Hematopoietic multipotent progenitor cell treated with erythropoietin and hydrocortisone succinate and interleukin-3 and kit ligand, for 6 days (in vitro differentiated cells): ENCODE measurements at regions not wholly inside any gene's neighbourhood (a gene's known extent, or its start where the extent isn't known, plus 50 kb on each side); places are given as distances from the start of the nearest gene placed in this dataset.

ENCODE experiments used
- DNase-seq: peaks from one replicate; pipeline ENCODE4 v3.0.0-alpha.2; 2015

DNA sequence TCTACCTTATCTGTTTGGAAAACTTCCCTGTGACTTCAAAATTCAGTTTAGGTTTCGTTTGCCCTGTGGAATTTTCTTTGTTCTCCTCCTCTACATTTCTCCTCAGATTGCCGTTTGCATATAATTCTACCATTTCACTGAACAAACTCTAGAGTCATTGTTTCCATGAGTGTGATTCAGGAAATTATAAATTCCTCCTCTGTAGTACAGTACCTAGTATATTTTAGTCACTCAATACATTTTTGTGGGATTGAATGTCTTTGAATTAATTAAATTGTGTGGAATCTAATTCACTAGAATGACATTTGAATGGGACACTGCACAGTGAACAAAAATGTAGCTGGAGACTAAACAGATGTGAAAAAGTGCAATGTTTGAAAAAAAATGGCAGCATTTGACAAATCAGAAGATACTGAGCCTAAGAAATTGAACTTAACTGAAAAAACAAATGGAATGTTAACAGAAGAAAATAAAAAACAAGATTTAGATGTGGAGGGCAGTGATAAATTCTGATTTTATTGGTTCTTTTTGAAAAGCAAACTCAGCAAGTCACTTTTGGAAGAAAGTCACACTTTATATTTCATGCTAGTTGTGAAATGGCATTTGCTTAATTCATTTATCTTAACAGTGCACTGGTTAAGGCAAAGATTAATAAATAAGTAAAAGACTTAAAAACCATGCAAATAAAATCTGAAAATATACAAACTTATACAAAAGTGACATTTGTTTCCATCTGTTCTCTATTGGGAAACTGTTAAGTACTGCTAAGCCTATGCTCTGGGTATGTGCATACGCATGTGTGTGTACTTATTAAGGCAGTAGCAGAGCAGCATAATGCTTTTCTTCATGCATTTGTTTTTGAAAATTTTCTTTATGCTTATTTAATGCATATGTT lies 512.3 kb downstream of the FAT4 start:
- DNase-seq: no peak

DNA sequence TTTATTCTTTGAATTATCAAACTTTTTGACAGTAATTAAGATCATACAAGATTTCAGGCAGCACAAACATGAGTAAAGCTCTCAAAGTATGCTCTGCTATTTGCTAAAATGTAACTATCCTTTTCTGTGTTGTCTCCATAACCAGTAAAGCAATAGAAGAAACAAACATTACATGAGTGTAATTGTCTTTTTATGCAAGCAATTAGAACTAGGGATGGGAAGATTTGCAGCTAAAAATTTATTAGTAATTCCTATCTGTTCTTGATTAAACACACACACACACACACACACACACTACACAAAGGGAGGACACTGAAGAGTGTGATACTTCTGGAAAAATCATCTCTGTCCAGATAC lies 512.9 kb downstream of the FAT4 start:
- no peak for DNase-seq

DNA sequence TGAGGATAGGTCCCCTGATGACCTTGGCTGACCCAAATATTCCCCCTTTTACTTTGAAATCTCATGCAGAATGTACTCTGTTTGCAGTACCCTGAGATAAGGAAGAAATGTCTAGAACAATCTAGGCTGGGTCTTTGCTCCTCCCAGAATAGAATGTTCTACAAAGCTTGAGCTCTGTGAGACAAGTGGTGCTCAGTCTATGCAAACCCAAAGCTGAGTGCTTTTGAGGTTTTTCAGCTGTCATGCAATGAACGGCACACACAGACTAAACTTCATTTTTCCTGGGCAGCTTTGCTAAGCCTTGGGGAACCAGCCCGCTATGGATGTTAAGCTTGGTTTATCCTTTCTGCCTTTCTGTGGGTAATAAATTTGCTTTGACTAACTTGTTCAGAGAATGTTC lies 513.6 kb downstream of the FAT4 start:
- no peak for DNase-seq

DNA sequence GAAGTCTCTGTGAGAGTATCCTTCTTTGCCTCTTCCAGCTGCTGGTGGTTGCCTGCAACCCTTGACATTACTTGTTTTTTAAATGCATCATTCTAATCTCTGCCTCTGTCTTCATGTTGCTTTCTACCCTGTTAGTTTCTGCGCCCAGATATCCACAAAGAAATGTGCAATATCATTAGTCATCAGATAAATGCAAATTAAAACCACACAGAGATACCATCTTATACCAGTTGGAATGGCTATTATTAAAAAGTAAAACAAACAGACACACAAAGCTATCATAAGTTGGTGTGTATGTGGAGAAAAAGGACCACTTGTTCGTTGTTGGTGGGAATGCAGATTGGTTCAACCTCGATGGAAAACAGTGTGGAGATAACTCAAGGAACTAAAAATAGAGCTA lies 517.4 kb downstream of the FAT4 start:
- DNase-seq: no peak

DNA sequence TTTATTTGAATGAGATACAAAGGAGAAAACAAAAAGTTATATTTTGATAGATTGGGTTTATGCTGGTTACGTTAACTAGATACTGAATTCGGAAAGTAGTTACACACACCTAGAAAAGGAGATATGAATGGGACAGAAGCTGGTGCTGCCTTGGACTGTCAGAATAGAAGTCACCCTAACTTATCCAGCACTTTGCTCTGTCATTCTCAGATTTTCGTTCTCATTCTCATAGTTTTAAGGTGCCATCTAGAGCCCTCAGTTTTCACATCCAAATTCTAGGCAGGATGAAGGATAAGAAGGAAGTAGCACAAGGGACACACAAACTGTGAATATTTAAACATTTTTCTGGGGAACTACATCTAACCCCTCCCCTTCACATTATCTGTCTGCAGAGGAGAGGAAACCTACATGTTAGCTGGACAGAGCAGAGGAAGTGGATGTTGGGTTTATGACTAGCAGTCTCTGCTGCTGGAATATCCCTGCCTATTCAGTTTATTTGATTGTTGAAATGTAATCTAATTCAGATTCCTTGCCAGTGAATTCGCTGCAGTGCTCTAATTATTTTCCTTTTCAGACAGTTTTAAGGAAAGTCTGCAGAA lies 521.9 kb downstream of the FAT4 start:
- peak; percentile 11 for DNase-seq

DNA sequence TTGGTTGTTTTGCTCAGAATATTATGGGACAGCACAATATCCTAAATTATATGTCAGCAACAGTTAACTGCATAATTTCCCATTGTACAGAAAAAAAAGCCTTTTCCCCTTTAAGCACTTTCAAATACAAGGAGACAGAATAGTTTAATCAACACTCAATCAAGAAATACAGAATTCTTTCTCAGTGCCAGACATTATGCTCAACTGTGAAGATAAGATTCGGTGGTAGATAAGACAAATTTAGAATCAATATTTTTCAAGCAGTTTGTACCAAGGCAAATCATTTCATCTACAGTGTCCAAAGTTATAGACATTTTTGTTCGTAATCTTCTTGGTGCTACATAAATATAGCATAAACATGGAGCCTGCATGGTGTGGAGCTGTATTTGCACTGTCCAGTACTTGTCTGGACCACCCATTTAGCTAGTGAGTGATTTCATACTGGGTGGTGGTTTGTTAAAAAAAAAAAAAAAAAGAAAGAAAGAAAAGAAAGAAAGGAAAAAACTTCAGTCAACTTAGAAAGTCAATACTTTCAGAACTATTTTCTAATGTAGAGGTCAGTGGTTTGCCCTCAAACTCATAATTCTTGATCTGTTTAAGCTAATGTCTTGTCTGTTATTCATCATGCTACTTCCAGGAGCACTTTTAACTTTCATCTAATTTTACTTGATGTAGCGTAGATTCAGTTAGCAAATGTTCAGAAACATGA lies 522.9 kb downstream of the FAT4 start:
- DNase-seq: no peak

DNA sequence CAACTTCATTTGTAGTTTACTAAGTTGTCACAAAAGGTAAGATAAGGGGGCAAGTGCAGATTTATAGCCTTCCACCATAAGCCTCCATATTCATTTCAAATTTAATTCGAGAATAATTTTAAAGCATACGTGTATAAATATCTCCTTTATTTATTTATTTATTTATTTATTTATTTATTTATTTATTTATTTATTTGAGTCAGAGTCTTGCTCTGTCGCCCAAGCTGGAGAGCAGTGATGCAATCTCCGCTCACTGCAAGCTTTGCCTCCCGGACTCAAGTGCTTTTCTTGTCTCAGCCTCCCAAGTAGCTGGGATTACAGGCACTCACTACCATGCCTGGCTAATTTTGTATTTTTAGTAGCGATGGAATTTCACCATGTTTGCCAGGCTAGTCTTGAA lies 523.4 kb downstream of the FAT4 start:
- no peak for DNase-seq

DNA sequence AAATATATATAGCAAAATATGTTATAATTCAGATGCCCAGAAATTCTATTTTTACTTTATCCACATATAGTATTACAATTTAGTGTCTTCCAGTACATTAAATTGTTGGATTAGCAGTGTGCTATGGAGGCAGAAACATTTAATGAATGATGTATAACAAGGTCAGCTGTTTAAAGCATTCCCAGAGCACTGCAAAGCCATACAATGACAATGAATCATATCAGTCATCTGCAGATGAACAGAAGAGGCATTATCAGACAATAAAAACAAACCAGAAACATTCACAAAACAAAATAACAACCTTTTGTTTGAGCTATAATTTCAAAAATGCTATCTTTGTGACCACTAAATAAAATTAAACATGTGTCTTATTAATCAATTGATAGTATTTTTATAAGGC lies 524.2 kb downstream of the FAT4 start:
- DNase-seq: no peak

DNA sequence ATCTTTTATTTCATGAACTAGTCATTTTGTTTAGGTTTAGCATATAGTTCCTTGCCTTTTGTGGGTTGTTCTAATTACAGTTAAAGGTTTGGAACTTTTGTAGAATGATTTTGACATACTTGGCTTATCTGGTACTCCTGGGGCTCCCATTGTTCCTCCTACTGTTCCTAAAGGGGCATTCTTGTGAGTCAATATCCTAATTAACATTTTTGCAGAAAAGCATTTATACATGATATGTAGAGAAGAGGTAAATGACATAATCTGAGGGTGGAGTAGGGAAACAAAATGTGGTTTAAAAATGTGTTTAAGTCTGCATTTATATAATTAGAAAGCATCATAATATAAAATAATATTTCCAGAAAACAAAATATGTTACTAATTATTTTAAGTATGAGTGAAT lies 529.2 kb downstream of the FAT4 start:
- no peak for DNase-seq

DNA sequence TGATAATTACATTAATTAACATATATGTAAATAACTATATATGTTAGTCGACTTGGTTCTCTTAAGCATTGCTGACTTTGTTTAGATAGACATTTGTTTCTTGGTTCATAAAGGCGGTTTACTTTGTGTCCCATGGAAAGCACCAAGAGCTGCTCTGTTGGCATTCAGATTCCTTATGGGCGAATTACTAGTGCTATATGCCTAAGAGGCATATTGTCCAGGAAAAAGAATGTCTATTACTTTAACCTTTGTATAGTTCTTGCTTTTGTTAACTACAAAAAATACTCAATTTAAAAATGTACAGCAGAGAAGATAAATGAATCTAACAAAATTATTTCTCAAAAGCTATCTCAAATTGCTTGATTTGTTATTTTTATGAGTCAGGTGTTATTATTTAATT lies 532.8 kb downstream of the FAT4 start:
- no peak for DNase-seq

DNA sequence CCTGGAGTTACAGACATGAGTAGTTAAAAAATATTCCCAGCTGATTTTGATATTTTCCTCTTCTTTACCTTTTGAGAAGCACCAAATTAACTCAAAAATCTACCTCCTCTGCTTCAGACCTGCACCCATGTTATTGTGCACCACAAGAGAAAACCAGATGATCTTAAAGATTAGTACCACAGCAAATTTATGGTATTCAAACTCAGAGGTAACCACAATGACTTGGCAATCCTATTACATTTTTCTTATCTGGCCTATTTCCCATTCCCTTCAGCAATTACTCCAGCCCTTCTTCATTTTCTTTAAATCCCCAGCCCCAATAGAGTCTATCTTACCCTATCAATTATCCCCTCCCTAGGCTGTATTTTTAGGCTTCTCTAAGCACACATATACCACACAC lies 535.1 kb downstream of the FAT4 start:
- DNase-seq: peak; percentile 76

DNA sequence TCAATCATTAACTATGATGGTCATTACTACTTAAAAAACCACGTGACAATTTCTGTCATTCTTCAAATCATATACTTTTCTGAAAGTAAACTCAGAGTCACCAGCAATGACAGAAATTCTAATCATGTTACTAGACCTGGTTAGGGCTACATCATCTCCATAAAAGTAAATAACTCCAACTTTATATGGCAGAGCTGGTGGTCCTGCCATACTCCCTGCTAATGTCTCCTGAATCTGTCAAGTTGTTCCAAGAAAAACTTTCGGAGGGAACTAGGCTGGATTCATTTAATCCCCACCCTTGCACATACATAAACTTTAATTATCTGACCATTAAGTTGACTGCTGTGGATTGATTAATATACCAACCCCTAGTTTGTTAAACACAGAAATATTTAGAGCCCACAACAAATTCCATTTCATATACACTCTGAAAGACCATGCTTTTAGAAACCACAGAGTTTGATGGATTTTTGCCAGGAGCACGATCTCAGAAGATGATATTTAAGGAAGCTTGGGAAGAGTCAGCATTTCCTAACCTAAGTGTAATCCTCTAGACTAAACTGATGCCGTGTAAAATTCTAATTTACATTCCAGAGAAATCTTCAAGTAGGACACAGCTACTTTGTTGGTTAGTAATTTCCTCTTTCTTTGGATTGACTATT lies 577.0 kb downstream of the FAT4 start:
- DNase-seq: no peak

DNA sequence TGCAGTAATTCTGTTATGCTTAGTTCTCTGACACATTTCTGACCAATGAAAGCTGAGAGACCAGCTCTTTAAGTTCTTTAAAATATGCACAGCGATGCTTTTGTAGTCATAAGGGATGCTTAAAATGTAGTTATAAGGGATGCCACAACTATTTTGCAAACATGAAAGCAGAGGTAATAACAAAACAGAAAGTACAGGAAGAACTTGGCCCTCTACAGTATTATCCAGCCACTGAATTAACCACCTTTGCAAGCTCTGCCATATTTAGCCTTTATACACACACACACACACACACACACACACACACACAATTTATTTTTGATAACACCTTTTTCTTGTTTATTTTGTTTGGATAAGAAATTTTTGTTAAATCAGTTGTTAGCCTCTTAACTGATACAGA lies 590.0 kb downstream of the FAT4 start:
- no peak for DNase-seq

DNA sequence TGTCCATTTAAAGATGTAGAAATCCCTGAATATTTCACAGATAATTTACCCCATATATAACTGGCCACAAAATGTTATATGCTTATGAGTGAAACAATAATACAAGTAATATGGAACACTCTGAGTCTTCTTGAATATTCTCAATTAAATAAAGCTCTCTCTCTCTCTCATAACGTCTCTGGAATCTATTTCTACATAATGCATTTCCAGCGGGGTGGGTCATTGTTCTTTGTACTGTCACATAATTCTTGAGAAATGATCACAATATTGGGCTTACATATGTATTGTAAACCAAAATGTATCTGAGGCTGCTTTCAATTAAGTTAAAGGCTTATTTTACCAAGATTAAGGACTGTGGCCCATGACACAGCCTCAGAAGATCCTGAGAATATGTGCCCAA lies 596.3 kb downstream of the FAT4 start:
- no peak for DNase-seq

DNA sequence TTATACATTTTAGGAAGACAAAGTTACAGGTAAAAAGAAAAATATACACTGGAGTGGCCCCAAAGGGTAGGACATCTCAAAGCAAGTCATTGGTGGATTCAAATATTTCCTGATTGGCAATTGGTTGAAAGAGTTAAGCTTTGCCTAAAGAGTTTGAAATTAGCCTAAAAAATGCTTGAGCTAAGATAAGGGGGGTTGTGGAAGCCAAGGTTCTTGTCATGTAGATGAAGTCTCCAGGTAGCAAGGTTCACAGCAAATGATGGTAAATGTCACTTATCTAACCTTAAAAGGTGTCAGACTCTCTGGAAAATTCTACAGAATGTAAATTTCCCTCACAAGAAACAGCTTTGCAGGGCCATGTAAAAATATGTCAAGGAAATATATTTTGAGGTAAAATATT lies 596.7 kb downstream of the FAT4 start:
- DNase-seq: no peak

DNA sequence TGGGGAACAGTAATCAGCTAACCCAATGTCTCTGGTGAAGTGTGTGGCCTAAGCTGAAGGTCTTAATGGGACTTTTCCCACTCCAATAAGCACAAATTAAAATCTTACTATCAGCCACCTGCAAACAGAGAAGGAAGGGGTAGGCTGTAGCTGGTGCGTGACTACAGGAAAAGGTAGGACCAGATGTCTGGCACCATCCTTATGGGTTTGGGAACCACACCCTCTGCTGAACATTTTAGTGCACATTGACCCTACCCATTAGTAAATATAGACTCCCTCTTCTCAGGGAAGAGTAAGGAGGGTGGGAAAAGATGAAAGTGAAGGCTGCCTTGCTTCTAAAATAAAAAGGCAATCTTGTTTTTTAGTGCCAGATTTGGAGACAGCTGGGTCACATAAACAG lies 602.8 kb downstream of the FAT4 start:
- no peak for DNase-seq

DNA sequence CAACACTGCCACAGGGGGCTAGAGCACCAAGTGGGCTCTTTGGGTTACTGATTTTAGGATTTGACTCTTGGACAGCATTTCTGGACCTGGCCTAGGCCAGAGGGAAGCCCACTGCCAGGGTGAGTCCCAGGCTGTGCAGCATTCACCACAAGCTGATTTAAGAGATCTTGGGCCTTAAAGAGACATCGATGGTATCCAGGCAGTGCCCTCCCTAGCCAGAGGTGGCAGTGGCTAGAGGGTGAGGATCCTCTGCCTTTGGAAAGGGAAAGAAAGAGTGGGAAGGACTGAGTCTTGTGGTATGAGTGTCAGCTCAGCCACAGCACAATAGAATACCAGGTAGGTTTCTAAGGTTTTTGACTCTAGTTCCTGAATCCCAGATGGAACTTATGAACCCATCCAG lies 613.9 kb downstream of the FAT4 start:
- no peak for DNase-seq

DNA sequence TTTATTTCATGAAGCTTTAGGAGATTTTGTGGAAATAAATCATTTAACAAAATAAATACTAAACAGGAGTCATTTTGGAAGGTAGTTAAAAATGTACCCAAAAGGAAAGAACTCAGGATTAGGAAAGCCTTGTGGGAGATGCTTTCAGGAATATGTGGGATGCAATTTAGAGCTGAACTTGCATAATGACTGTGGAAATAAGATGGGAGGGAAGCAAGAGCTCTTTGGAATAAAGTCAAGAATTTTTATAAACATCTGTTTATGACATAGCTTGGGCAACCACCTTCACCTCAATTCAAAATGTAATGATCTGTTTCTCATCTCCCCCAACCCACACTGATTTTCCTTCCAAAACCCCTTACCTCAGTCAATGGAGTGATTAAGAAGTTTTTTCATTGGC lies 623.8 kb downstream of the FAT4 start:
- no peak for DNase-seq

DNA sequence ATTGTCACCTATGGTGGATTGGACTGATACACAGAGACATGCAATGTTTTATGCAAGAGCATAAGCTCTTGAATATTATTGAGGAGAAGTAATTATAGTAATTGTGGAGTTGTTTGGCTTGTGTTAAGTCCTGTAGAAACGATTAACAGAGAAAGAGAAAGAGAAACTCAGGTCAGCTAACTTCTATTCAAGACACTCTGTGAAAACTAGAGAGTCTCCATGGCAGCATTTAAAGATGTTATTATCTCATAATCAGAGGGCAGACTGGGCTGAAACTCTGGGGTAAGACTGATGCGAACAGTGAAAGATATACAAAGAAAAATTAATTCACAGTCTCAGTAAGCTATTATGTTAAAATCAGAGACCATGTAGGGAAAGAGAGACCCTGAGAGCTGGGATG lies 625.7 kb downstream of the FAT4 start:
- no peak for DNase-seq

DNA sequence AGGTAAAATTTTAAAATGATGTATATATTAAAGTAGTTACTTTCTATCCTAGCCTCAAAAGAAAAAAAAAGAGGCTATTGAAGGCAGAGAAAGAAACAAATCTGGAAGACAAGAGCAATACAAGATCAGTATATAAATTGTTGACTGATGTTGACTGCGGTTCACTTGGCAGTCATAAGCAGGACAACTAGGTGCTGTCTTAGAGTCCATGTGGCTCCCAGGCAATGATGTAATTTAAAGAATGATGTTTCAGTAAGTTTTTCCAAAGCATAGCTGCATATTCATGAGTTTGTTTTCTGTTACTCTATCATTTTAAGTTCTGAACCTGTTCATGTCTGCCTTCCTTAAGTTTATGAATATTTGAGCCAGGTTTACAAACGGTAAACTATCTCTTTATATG lies 630.2 kb downstream of the FAT4 start:
- no peak for DNase-seq

DNA sequence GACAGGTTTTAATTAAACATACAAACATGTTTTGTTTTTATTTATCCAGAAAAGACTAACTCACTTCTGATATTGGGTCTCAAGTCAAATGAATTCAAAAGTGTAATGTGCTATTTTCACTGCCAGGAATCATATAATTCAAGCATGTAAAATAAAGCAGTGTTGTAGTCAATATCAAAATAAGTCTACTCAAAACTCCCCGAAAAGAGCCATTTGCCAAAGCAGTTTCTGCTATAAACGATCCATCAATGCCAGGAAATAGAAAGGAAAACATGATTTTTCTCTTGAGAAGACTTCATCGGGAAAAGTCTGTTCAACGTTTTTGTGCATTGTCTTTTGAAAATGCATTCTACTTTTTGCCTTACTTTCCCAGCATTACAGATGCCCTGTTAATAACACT lies 633.3 kb downstream of the FAT4 start:
- no peak for DNase-seq

DNA sequence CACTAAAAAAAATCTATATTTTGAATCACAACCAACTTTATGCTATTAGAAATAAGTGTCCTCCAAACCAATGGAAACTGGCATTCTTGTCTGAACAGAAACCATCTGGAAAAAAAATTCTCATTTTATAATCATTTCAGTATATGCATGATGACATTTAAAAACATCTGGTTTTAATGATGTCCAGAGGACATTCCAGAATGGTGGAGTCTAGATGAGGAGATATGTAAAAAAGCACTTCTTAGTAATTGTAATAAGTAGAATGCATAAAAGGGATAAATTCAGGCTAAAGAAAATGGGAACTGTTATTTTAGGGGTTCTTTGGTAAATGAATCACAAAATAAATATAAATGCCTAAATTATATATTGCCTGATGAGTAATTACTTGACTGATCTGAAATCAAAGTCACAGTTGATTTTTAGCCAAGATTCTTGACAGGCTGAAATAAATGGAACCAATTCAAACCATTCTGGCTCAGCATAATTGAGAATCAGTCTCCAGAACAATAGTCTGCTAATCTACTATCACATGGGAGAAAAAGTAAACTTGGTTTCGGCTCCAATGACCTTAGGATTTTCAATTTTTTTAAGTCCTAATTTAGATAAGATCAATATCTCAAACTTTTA lies 636.6 kb downstream of the FAT4 start:
- DNase-seq: no peak

DNA sequence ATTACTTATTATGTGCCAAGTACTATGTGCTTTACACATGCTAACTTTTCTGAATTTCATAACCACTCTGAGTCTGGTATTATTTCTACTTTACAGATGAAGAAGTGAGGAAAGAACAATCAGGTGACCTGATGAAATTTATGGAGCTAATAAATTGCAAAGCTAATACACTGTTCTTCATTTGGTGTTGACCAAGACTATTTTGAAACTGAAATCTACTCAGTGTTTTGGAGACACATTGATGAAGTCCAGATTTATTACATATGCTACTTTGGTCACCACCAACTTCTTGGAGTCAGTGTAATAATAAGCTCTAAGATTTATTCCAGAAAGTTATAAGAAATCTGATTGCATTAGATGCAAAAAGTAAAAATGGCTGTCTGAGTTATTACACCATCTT lies 637.9 kb downstream of the FAT4 start:
- DNase-seq: no peak
